ENCODE measurements at regions not wholly inside any gene's neighbourhood (a gene's known extent, or its start where the extent isn't known, plus 50 kb on each side); places are given as distances from the start of the nearest gene placed in this dataset.

GRCh38 chr12:47403681-47404080 is 302.1 kb downstream of the RPAP3 start:
- TF ChIP-seq REST (IDR thresholded peaks at IDR 0.05; ENCODE audit: insufficient read depth in 1 of 2, low read depth in 2 of 2, low read length in 2 of 2) (no peak), POLR2AphosphoS5 (IDR thresholded peaks at IDR 0.05; ENCODE audit: low read depth, low read length) (no peak), SIN3A (IDR thresholded peaks at IDR 0.05; ENCODE audit: borderline replicate concordance, insufficient read depth, low read length) (no peak), FOXP2 (optimal IDR thresholded peaks at IDR 0.05; ENCODE audit: borderline replicate concordance, extremely low read depth, extremely low read length, insufficient read depth) (no peak), TAF1 (IDR thresholded peaks at IDR 0.05; ENCODE audit: borderline replicate concordance, insufficient read depth, low read length) (no peak)
